MM.1S (cell line): ENCODE measurements at regions not wholly inside any gene's neighbourhood (a gene's known extent, or its start where the extent isn't known, plus 50 kb on each side); places are given as distances from the start of the nearest gene placed in this dataset.

ENCODE experiments used
- DNase-seq: peaks from one replicate; pipeline ENCODE4 v3.0.0-alpha.2; 2015
- H2AFZ ChIP-seq: fragments of 300-600 bp; sonication (generic); 2 replicates; pipeline ENCODE4 v1.6.0; 2016; ENCODE audit warnings: antibody characterized with exemption, low read length
- H3F3A ChIP-seq: fragments of 300-600 bp; sonication (generic); 2 replicates; pipeline ENCODE4 v1.6.1; 2016; ENCODE audit warnings: mild to moderate bottlenecking, antibody characterized with exemption, low read length, moderate library complexity, mixed read lengths; ENCODE audit not compliant: insufficient read depth
- H3K27ac ChIP-seq: fragments of 300-600 bp; sonication (generic); 2 replicates; pipeline ENCODE4 v1.5.1; 2016; ENCODE audit warnings: mild to moderate bottlenecking, low read length
- H3K27me3 ChIP-seq: fragments of 300-600 bp; sonication (generic); replicated peaks from 2 replicates; pipeline ENCODE4 v1.6.0; 2016; ENCODE audit warnings: low read length; ENCODE audit not compliant: insufficient read depth
- H3K36me3 ChIP-seq: fragments of 300-600 bp; sonication (generic); replicated peaks from 2 replicates; pipeline ENCODE4 v1.6.1; 2016; ENCODE audit warnings: mild to moderate bottlenecking, low read length, mixed read lengths; ENCODE audit not compliant: insufficient read depth
- H3K4me1 ChIP-seq: fragments of 300-600 bp; sonication (generic); 2 replicates; pipeline ENCODE4 v1.6.1; 2016; ENCODE audit warnings: low read length, mixed read lengths
- H3K4me2 ChIP-seq: fragments of 300-600 bp; sonication (generic); 2 replicates; pipeline ENCODE4 v1.6.0; 2016; ENCODE audit warnings: low read depth, low read length
- H3K4me3 ChIP-seq: fragments of 300-600 bp; sonication (generic); 2 replicates; pipeline ENCODE4 v1.5.1; 2016; ENCODE audit warnings: low read length, mixed read lengths
- H3K79me2 ChIP-seq: fragments of 300-600 bp; sonication (generic); 2 replicates; pipeline ENCODE4 v1.6.1; 2016; ENCODE audit warnings: mixed run types, low read length, mixed read lengths
- H3K9ac ChIP-seq: fragments of 300-600 bp; sonication (generic); 2 replicates; pipeline ENCODE4 v1.6.1; 2016; ENCODE audit warnings: low read length, mixed read lengths
- H3K9me2 ChIP-seq: fragments of 300-600 bp; sonication (generic); replicated peaks from 2 replicates; pipeline ENCODE4 v1.6.1; 2016; ENCODE audit warnings: mild to moderate bottlenecking, low read length, mixed read lengths; ENCODE audit not compliant: insufficient read depth
- H3K9me3 ChIP-seq: fragments of 300-600 bp; sonication (generic); replicated peaks from 2 replicates; pipeline ENCODE4 v1.6.1; 2016; ENCODE audit warnings: mild to moderate bottlenecking, low read length, mixed read lengths; ENCODE audit not compliant: insufficient read depth
- H4K20me1 ChIP-seq: fragments of 300-600 bp; sonication (generic); 2 replicates; pipeline ENCODE4 v1.6.1; 2016; ENCODE audit warnings: mild to moderate bottlenecking, low read length, moderate library complexity, mixed read lengths; ENCODE audit not compliant: insufficient read depth
- CTCF ChIP-seq: fragments of 300-600 bp; sonication (generic); IDR thresholded peaks from 2 replicates; pipeline ENCODE4 v1.5.1; 2016; ENCODE audit warnings: antibody characterized with exemption, low read length, mixed read lengths
- EZH2 ChIP-seq: fragments of 300-600 bp; sonication (generic); optimal IDR thresholded peaks from 2 replicates; pipeline ENCODE3; 2017; ENCODE audit warnings: low read depth, mild to moderate bottlenecking, antibody characterized with exemption, low read length, mixed read lengths
- EZH2phosphoT487 ChIP-seq: fragments of 300-600 bp; sonication (generic); IDR thresholded peaks from 2 replicates; pipeline ENCODE4 v1.6.1; 2018; ENCODE audit warnings: antibody characterized with exemption, low read length

GRCh38 chr11:128235426-128235825 is 351.9 kb downstream of the ETS1 start:
- H4K20me1 ChIP-seq: no peaks in the 10 kb centered on the region
- no peaks in the 10 kb centered on the region for H3K9me2 ChIP-seq
- H3K4me3 ChIP-seq: no peak overlapping the region
- no peaks in the 10 kb centered on the region for H3K27me3 ChIP-seq
- no peaks in the 10 kb centered on the region for H3F3A ChIP-seq
- no peaks in the 10 kb centered on the region for H3K79me2 ChIP-seq
- no peaks in the 10 kb centered on the region for H3K4me1 ChIP-seq
- no peaks in the 10 kb centered on the region for H3K9me3 ChIP-seq
- TF ChIP-seq EZH2phosphoT487: no peak
- TF ChIP-seq CTCF: no peak
- no peak for TF ChIP-seq EZH2
- no peak overlapping the region for H3K27ac ChIP-seq
- no peak overlapping the region for H3K4me2 ChIP-seq
- H3K9ac ChIP-seq: no peak overlapping the region
- no peaks in the 10 kb centered on the region for H3K36me3 ChIP-seq
- no peak for DNase-seq
- H2AFZ ChIP-seq: no peak overlapping the region

GRCh38 chr11:128234143-128234542 is 353.2 kb downstream of the ETS1 start:
- H3K9me2 ChIP-seq: no peaks in the 10 kb centered on the region
- no peak overlapping the region for H3K4me3 ChIP-seq
- no peak overlapping the region for H3K27ac ChIP-seq
- no peaks in the 10 kb centered on the region for H3F3A ChIP-seq
- H3K36me3 ChIP-seq: no peaks in the 10 kb centered on the region
- H2AFZ ChIP-seq: no peak overlapping the region
- no peak overlapping the region for H3K9ac ChIP-seq
- H3K79me2 ChIP-seq: no peaks in the 10 kb centered on the region
- no peak for DNase-seq
- H3K4me1 ChIP-seq: no peaks in the 10 kb centered on the region
- H3K9me3 ChIP-seq: no peaks in the 10 kb centered on the region
- no peaks in the 10 kb centered on the region for H4K20me1 ChIP-seq
- H3K27me3 ChIP-seq: no peaks in the 10 kb centered on the region
- no peak for TF ChIP-seq EZH2phosphoT487
- no peak for TF ChIP-seq EZH2
- TF ChIP-seq CTCF: no peak
- H3K4me2 ChIP-seq: no peak overlapping the region

GRCh38 chr11:128232588-128232987 is 354.8 kb downstream of the ETS1 start:
- no peaks in the 10 kb centered on the region for H3K79me2 ChIP-seq
- no peaks in the 10 kb centered on the region for H3K9me3 ChIP-seq
- DNase-seq: no peak
- no peaks in the 10 kb centered on the region for H3K4me1 ChIP-seq
- TF ChIP-seq CTCF (no peak), EZH2 (no peak), EZH2phosphoT487 (no peak)
- H3K9ac ChIP-seq: no peak overlapping the region
- H3K27ac ChIP-seq: no peak overlapping the region
- no peaks in the 10 kb centered on the region for H3F3A ChIP-seq
- no peak overlapping the region for H3K4me2 ChIP-seq
- H4K20me1 ChIP-seq: no peaks in the 10 kb centered on the region
- no peaks in the 10 kb centered on the region for H3K9me2 ChIP-seq
- H2AFZ ChIP-seq: no peak overlapping the region
- no peak overlapping the region for H3K4me3 ChIP-seq
- H3K36me3 ChIP-seq: no peaks in the 10 kb centered on the region
- no peaks in the 10 kb centered on the region for H3K27me3 ChIP-seq
